K562 (cell line): ENCODE measurements at regions not wholly inside any gene's neighbourhood (a gene's known extent, or its start where the extent isn't known, plus 50 kb on each side); places are given as distances from the start of the nearest gene placed in this dataset.

Experiments used
- KDM4B ChIP-seq, 2 experiments: fragments of 450-650 bp in 1 of 2; sonication (generic) in 1 of 2; IDR thresholded peaks; 2 replicates each; pipeline ENCODE4 v1.6.1; 2016 to 2017; ENCODE audit warnings: borderline replicate concordance in 2 of 2, antibody characterized with exemption in 1 of 2, low read depth in 1 of 2, mild to moderate bottlenecking in 1 of 2
- TF ChIP-seq, protein P1 (sequence below): fragments of 450-650 bp; IDR thresholded peaks from 2 replicates; pipeline ENCODE4 v1.6.1; 2016; ENCODE audit warnings: antibody characterized with exemption
- TF ChIP-seq, protein P2 (sequence below): sonication (generic); formaldehyde crosslinking; IDR thresholded peaks from 2 replicates; pipeline ENCODE4 v1.8.1; 2023; ENCODE audit warnings: mild to moderate bottlenecking, missing genetic modification reagents

DNA sequence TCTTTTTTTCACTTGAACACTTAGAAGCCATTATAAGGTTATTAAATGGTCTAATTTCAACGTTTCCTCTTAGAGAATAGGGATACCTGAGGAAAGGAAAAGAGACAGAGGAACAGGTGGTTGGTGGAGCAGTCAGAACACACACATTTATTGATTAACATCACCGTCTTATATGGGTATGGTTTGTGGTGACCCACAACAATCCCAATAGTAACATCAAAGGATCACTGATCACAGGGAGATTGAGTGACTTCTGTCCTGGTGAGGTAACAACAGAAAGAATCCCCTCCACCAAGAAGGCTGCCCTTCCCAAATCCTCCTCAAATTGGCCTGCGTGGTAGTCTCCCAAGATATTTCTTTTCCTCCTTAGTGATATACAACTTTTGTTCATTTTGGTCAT, 474.0 kb downstream of the PLPP3 start:
- TF ChIP-seq KDM4B (IDR thresholded peaks at IDR 0.05; ENCODE audit: borderline replicate concordance in 2 of 2, low read depth in 1 of 2) = no peak
- TF ChIP-seq, protein P1, sequence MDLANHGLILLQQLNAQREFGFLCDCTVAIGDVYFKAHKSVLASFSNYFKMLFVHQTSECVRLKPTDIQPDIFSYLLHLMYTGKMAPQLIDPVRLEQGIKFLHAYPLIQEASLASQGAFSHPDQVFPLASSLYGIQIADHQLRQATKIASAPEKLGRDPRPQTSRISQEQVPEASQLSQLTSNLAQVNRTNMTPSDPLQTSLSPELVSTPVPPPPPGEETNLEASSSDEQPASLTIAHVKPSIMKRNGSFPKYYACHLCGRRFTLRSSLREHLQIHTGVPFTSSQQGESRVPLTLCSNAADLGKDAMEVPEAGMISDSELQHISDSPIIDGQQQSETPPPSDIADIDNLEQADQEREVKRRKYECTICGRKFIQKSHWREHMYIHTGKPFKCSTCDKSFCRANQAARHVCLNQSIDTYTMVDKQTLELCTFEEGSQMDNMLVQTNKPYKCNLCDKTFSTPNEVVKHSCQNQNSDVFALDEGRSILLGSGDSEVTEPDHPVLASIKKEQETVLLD = no peak
- TF ChIP-seq, protein P2, sequence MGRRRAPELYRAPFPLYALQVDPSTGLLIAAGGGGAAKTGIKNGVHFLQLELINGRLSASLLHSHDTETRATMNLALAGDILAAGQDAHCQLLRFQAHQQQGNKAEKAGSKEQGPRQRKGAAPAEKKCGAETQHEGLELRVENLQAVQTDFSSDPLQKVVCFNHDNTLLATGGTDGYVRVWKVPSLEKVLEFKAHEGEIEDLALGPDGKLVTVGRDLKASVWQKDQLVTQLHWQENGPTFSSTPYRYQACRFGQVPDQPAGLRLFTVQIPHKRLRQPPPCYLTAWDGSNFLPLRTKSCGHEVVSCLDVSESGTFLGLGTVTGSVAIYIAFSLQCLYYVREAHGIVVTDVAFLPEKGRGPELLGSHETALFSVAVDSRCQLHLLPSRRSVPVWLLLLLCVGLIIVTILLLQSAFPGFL (CRISPR knock-in tag) = no peak
